Fibroblast of skin of left biceps (primary cell): ENCODE measurements at regions not wholly inside any gene's neighbourhood (a gene's known extent, or its start where the extent isn't known, plus 50 kb on each side); places are given as distances from the start of the nearest gene placed in this dataset.

Experiments used
- DNase-seq, 2 experiments: peaks; one replicate each; pipeline ENCODE4 v3.0.0-alpha.2; 2013; ENCODE audit warnings: low read depth in 2 of 2

GRCh38 chr4:187415231-187415630 is 580.3 kb upstream of the ZFP42 start:
- DNase-seq: no peak

GRCh38 chr4:187416216-187416615 is 579.4 kb upstream of the ZFP42 start:
- DNase-seq: no peak

GRCh38 chr4:187417721-187418120 is 577.9 kb upstream of the ZFP42 start:
- DNase-seq: no peak

- no peak for DNase-seq
These were observed 572.9 kb upstream of the ZFP42 start for GRCh38 chr4:187422655-187423054.

GRCh38 chr4:187424636-187425035 is 570.9 kb upstream of the ZFP42 start:
- DNase-seq: no peak

- no peak for DNase-seq
These were observed 569.1 kb upstream of the ZFP42 start for GRCh38 chr4:187426511-187426910.

GRCh38 chr4:187432310-187432709 is 563.3 kb upstream of the ZFP42 start:
- no peak for DNase-seq

GRCh38 chr4:187433141-187433540 is 562.4 kb upstream of the ZFP42 start:
- no peak for DNase-seq

GRCh38 chr4:187436251-187436650 is 559.3 kb upstream of the ZFP42 start:
- DNase-seq: no peak

GRCh38 chr4:187444061-187444460 is 551.5 kb upstream of the ZFP42 start:
- no peak for DNase-seq

GRCh38 chr4:187449702-187450101 is 545.9 kb upstream of the ZFP42 start:
- DNase-seq: no peak

- no peak for DNase-seq
These were observed 543.8 kb upstream of the ZFP42 start for GRCh38 chr4:187451776-187452175.

- DNase-seq: no peak
These were observed 535.6 kb upstream of the ZFP42 start for GRCh38 chr4:187460016-187460415.

- DNase-seq: no peak
These were observed 531.0 kb upstream of the ZFP42 start for GRCh38 chr4:187464573-187464972.

- no peak for DNase-seq
These were observed 528.3 kb upstream of the ZFP42 start for GRCh38 chr4:187467224-187467623.

- DNase-seq: no peak
These were observed 525.9 kb upstream of the ZFP42 start for GRCh38 chr4:187469627-187470026.

- DNase-seq: no peak
These were observed 525.5 kb upstream of the ZFP42 start for GRCh38 chr4:187470061-187470460.

- DNase-seq: no peak
These were observed 521.3 kb upstream of the ZFP42 start for GRCh38 chr4:187474238-187474637.

GRCh38 chr4:187475901-187476300 is 519.7 kb upstream of the ZFP42 start:
- no peak for DNase-seq

- no peak for DNase-seq
These were observed 518.3 kb upstream of the ZFP42 start for GRCh38 chr4:187477224-187477623.

- peak; percentile 57 to 59 for DNase-seq
These were observed 517.1 kb upstream of the ZFP42 start for GRCh38 chr4:187478292-187479140.

- DNase-seq: no peak
These were observed 516.1 kb upstream of the ZFP42 start for GRCh38 chr4:187479511-187479910.
